Dermis microvascular lymphatic vessel endothelial cell (primary cell): ENCODE measurements at regions not wholly inside any gene's neighbourhood (a gene's known extent, or its start where the extent isn't known, plus 50 kb on each side); places are given as distances from the start of the nearest gene placed in this dataset.

Experiments used
- DNase-seq, 2 donors: peaks; one replicate each; pipeline versions ENCODE4 v3.0.0 to v3.0.0-alpha.2; 2010; ENCODE audit warnings: low read depth in 2 of 2

DNA sequence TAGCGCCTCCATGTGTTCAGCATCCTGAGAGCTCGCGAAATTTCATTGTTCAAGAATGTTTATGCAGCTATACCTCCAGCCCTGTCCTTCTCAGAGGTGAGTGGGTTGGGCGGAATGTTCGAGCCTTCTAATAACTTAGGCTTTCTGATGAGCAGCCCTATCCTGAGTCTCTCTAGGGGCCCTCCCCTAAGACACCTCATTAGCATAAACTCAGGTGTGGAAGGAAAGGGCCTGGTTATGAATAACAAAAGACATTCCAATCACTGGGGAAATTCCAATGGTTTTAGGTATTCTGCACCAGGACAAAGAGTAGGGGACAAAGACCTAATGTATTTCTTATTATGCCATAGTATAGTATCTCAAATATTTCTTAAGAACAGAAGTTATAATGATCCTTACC is 138.1 kb upstream of the PDZRN3 start:
- no peak for DNase-seq

GRCh38 chr3:73759297-73759711 is 134.6 kb upstream of the PDZRN3 start:
- DNase-seq, result no peak

GRCh38 chr3:73757536-73757935 is 132.8 kb upstream of the PDZRN3 start:
- no peak for DNase-seq

DNA sequence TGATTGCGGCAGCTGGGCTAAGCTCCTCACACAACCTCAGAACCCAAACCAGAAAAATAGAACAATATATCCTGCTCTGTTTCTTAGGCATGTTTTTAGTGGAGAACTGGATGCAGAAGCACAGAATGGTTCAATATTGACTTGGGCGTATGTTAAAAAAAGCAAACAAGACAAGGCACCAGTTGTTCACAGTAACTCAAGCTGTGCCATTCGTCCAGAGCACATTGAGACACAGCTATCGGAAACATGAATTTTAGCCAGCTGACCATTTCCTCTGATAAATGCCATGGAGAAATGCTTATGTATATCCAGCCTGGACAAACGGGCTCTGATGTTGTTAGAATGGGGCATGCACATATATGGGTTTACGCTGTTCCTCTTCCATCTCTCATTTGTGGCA is 129.2 kb upstream of the PDZRN3 start:
- no peak for DNase-seq

GRCh38 chr3:73752338-73752737 is 127.6 kb upstream of the PDZRN3 start:
- DNase-seq, result no peak

GRCh38 chr3:73746623-73747022 is 121.9 kb upstream of the PDZRN3 start:
- DNase-seq, result no peak

GRCh38 chr3:73745526-73746191 is 120.9 kb upstream of the PDZRN3 start:
- no peak for DNase-seq

DNA sequence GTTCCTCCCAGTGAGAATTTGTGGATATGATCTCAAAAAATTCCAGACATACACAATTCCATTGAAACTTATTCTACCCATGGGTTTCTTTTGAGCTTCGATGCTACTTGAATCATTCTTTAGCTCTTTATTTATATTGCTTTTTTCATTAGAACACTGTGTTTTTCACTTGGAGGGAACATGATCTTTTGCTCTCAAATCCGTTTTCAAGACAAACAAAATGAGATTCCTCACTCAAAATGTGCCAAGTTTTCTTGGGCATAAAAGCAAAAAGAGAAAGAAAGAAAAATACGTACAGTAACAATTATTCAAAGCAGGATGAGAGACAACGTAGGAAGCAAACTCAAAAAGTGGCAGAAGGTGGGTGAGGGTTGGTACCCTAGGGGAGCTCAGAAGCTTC is 118.8 kb upstream of the PDZRN3 start:
- no peak for DNase-seq

DNA sequence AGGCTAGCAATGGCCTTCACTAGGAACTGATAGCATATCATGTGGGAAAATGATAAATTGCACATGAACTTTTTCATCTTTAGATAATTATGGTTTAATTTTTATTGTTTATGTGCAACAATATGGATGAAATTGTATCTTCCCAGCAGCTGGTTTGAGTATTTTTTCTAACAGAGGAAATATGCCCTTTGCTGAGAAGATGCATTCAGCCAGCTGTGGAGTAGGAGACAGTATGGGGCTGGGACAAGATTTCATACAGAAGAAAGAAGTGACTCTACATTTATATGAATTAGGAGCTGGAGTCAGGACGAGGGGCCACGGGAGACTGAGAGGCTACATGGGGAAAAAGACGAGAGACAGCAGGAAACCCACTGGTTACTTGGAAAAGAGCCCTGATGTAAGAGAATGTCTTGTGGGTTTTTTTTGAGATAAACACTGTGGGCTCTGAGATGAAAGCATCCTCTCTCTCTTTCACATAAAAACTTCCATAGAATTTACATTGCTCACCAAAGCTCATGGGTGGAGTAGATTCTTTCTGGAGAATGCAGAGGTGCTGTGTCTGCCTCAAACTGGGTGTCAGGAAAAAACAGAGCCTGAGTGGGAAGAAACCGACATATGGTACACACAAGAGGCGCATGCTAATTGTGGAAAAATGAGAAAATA is 115.2 kb upstream of the PDZRN3 start:
- DNase-seq, result no peak

DNA sequence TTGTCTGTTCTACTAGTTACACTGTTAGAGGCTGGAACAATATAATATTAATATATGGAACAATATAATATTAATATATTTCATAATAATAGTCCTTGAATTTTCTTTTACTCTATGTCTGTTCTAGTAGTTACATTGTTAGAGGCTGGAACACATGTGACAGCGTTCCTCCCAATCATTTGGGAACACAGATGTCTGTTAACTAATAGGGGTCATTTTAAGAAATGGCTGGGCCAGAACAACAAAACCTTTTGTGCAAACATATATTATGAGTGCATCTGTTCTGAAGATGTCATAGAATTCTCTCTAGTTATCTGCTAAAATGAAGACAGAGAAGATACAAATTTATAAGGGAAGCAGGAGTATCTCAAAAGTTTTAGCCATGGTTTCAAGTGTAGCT is 114.0 kb upstream of the PDZRN3 start:
- DNase-seq, result no peak

GRCh38 chr3:73734211-73735089 is 109.7 kb upstream of the PDZRN3 start:
- DNase-seq, result no peak

GRCh38 chr3:73733746-73734145 is 109.0 kb upstream of the PDZRN3 start:
- no peak for DNase-seq

- DNase-seq, result no peak
Measured at GRCh38 chr3:73729969-73730440, 105.3 kb upstream of the PDZRN3 start.

DNA sequence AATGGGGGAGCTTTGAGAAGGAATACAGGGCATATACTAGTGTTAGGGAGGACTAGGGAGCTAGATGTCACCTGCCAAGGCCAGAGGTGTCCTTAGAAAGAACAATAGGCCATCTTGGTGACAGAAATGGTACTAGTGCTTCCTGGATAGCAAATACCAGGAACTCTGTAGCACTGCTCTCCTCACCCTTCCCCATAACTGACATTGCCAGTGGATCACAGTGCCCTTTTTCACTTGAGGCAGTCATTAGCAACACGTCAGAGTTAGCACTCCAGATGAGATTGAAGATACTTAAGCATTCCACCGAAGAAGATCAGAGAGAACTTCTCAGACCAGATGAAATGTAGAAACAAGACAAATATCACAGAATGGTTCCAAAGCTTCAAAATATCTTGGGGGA is 103.1 kb upstream of the PDZRN3 start:
- DNase-seq, result no peak

- no peak for DNase-seq
Measured at GRCh38 chr3:73727117-73727821, 102.5 kb upstream of the PDZRN3 start.

DNA sequence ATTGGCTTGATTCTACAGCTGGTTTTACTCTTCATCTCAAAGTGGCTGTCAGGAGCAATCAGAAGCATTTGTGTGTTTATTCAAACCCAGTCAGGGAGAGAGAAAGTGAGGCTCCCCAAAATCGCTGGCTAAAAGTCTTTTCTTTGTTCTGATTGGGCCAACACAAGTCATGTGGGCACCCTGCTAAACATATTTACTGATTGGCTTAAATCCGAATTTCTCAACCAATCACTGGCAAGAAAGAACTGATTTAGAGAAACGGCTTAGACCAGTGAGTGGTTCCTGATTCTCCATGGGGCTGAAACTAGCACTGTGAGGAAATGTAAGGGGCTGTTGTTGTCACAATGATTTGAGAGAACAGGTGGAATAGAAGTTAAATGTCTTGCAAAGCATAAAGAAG is 98.9 kb upstream of the PDZRN3 start:
- DNase-seq, result no peak

- no peak for DNase-seq
Measured at GRCh38 chr3:73719861-73720260, 95.1 kb upstream of the PDZRN3 start.

- no peak for DNase-seq
Measured at GRCh38 chr3:73719413-73719851, 94.7 kb upstream of the PDZRN3 start.

DNA sequence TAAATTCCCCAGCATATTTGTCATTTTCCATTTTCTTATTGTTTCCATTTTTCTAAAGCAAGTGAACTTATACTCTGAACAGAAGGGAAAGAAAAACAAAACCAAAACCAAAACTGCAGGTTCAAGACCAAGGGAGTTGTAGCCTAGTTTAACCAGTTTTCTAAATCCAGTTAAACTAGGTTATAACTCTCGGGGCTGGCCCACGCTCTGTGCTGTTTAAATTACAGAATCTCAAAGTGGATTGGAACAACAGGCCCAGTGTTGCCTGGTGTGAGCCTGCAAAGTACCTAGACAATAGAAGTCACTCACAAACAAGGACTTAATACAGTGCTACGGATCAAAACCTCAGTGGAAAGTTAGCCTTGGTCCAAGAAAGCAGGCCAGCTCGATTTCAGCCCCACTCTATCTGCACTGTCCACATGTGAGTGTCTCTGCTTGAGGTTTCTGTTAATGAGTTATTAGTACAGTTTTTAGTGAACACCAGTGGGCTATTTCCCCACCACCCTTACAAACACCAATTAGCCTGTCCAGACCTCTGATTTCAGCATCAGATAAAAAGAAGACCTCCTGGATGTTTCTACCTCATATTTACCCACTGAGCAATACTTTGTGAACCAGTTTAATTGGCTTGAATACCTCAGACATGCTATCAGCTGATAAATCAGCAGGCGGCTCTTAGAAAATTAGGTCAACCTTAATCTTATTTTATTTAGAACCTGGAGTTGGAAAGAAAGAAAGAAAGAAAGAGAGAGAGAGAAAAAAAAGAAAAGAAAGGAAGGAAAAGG is 93.8 kb upstream of the PDZRN3 start:
- DNase-seq, result no peak

DNA sequence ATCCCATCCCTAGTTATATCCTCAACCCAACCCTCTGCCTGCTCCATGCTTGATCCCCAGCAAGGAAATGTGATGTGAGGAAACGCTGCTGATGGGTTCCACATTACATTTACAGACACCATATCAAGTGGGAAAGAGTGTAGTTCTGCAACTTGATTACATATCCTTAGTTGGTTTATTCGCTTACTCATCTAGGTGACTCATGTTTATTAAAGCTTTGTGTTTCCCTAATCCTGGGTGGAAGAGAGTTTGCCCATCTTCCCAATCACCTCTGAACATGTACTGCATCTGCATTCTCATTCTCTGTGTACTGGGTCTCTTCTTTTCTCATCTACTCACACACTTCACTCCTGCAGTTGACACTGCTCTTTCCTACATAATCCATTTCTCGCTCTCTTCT is 91.7 kb upstream of the PDZRN3 start:
- DNase-seq, result no peak

DNA sequence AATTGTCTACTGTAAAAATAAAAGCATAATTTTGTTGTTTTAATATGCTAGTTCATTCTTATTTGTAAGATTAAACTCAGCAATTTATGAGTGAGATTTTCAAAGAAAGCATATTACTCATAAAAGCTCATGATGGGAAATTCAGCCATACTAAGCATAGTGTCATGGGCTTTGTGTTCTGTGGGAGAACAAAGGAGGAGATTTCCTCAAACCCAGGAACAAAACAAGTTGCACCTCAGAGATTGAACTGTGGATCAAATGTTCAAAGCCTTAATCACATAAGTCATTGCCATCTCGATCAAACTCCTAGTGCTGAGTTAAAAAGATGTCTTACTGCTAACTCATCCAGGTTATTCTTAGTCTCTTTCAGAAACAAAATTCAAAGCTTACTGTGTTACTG is 85.6 kb upstream of the PDZRN3 start:
- DNase-seq, result no peak
